ENCODE measurements at regions not wholly inside any gene's neighbourhood (a gene's known extent, or its start where the extent isn't known, plus 50 kb on each side); places are given as distances from the start of the nearest gene placed in this dataset.
"Not testable (repeated sequence)": the region's sequence is repeated elsewhere in the genome, so short reads cannot be mapped to it uniquely, and the experiment has no call there.

DNA sequence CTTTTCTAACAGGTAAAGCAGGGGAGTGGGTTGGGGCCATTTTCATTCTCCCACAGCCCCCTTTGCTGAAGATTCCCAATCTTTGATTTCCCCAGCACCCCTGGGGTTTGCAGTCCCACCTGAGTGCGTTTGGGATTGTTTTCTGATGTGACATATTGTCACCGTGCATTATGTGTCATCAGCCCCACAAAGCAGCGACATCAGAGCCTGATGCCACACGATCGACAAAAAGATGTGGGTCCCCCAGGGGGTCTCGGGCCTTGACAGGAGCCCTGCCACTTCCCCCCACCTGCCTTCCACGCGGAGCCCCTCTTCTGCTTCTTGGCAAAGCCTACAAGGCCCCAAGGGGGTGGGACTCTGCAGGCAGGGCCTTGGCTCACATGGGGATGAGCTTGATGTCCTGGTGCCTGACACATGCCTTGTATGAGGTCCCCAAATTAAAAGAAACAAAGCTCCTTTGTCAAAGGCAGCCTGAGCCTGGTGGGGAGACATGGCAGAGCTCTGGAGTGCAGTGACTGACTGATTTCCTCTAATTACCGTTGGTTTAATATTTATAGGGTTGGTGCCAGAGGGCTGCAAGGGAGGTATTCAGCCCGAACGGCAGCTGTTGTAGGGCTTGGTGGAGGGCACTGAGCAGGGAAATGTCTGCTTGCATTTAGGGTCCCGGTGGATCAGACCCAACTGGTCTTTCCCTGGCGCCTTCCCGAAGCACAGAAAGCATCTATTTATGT is 149.2 kb downstream of the MIAT start:
- DNase-seq (ENCODE audit: low read depth in 2 of 2) = no peak

- DNase-seq (ENCODE audit: low read depth in 2 of 2) = no peak
These were observed 154.2 kb downstream of the MIAT start for GRCh38 chr22:26811647-26811992.

- no peak for DNase-seq (ENCODE audit: low read depth in 2 of 2)
These were observed 155.3 kb downstream of the MIAT start for GRCh38 chr22:26812731-26813130.

DNA sequence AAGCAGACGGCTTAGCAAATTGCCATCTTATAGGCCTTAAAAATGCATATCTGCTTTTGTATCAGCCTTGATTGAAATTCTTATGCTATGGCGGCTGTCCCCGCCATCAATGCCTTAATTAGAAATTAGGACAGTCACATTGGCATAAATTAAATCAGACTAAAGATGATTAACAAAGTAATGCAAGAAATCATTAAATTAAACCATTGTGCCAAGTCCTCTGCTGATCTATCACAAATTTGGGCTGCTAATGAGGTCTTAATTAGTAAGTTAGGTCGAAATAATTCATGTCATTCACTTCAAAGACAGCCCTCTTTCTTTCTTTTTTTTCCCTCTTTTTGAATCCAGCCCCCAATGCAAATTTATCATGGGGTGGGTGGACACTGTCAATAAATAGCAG is 159.3 kb downstream of the MIAT start:
- DNase-seq (ENCODE audit: low read depth in 2 of 2) = no peak

- no peak for DNase-seq (ENCODE audit: low read depth in 2 of 2)
These were observed 160.5 kb downstream of the MIAT start for GRCh38 chr22:26817926-26818325.

DNA sequence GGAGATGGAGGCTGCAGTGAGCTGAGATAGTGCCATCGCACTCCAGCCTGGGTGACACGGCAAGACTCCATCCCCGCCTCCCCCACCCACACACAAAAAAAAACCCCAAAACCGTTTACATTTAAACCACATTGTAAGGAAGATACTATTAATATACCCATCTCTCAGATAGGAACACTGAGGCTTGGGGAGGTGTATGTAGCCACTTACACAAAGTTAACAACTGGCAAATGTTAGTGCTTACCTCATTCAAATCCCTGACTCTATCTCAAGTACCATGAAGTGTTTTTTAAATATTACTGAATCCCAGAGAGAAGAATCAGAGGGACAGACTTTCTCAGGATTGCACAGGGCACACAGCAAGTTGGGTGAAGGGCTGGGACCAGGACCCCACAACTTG is 164.5 kb downstream of the MIAT start:
- DNase-seq (ENCODE audit: low read depth in 2 of 2) = no peak

DNA sequence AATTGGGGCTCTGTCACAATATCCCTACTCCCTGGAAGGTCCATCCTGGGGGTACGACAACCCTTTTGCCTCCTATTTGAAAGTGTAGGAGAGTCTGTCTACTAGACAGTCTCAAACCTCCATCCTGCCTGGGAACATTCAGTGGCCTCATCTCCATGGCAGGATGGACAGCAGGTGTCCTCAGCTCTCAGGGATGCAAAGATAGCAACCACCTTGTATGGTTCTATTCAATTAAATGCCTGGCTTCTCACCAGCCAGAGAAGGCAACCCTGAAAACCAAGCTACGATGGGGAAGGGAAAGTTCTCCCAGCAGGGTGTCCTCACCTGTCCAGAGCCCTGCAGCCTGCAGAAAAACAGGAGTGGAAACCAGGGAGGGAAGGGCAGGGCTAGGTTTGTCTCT is 164.9 kb downstream of the MIAT start:
- DNase-seq (ENCODE audit: low read depth in 2 of 2) = no peak

- DNase-seq (ENCODE audit: low read depth in 2 of 2) = no peak
These were observed 166.6 kb downstream of the MIAT start for GRCh38 chr22:26823966-26824365.

GRCh38 chr22:26825960-26826935 is 168.9 kb downstream of the MIAT start:
- DNase-seq (ENCODE audit: low read depth in 2 of 2) = no peak

DNA sequence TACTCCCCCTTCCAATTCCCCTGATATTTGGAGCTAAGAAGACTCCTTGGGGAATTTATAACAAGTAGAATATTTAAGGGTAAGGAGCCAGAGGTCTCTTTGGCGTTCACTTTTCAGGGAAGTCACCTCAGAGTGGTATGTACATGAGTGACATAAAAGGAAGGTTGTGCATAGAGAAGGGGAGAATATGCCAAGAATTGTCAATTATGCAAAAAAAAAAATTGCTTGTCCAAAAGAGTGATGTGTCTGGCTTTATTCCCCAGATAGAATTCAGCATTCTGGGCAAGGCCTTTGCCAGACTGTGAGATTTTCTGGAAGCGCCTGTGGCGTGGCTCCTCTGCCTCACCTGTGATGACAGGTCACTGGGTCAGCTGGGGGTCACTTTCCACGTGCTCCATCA is 170.2 kb downstream of the MIAT start:
- DNase-seq (ENCODE audit: low read depth in 2 of 2) = no peak

DNA sequence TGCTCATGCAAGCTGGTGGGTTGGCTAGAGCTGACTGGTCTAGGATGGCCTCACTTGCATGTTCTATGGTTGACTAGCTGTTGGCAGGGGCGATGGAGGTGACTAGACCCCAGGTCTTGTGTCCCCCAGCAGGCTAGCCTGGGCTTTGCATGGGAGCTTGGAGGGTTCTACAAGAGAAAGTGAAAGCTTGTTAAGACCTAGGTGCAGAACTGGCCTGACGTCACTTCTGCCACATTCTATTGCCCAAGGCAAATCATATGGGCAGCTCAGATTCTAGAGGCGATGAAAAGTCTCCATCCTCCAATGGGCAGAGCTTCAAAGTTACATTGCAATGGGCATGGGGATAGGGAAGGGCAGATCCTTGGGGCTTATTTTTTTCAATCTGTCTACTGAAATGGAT is 170.9 kb downstream of the MIAT start:
- DNase-seq (ENCODE audit: low read depth in 2 of 2) = no peak

DNA sequence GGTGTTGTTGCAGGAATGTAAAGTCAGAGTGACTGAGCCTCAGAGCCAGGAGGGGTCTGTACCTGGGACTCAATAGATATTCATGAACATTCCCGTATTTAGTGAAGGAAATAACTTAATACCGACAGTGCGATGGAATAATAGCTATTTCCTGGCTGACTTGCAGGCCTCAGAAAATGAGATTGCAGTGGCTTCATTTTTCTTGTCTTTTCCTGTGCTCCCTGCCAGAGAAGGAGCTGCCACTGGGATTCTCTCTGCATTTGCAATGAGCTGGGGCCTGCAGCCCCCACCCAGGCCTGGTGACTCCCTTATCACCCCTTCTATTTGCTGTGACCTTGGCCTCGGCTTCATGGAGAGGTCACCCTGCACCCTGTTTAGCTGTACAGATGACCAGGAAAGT is 173.4 kb downstream of the MIAT start:
- no peak for DNase-seq (ENCODE audit: low read depth in 2 of 2)

- no peak for DNase-seq (ENCODE audit: low read depth in 2 of 2)
These were observed 177.6 kb downstream of the MIAT start for GRCh38 chr22:26835023-26835422.

GRCh38 chr22:26835929-26836528 is 178.6 kb downstream of the MIAT start:
- DNase-seq (ENCODE audit: low read depth in 2 of 2) = peak; percentile 38 to 44

GRCh38 chr22:26837784-26838470 is 180.5 kb downstream of the MIAT start:
- no peak for DNase-seq (ENCODE audit: low read depth in 2 of 2)

DNA sequence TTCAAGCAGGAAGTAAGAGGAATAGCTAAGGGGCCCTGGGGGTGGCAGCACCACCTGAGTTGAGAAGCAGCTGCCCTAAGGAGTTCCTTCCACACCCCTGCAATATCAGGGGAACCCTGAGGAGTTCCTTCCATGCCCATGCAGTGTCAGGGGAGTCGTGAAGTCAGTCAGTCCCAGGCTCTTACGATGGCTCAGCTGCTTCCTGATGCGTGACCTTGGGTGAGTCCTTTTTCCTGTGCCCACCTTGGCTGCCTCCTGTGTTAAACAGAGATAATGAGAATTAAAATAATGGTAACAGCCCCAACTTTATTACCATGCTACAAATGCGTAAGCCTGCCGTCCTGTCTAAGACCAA is 181.1 kb downstream of the MIAT start:
- no peak for DNase-seq (ENCODE audit: low read depth in 2 of 2)

GRCh38 chr22:26839216-26839615 is 181.8 kb downstream of the MIAT start:
- DNase-seq (ENCODE audit: low read depth in 2 of 2) = no peak

DNA sequence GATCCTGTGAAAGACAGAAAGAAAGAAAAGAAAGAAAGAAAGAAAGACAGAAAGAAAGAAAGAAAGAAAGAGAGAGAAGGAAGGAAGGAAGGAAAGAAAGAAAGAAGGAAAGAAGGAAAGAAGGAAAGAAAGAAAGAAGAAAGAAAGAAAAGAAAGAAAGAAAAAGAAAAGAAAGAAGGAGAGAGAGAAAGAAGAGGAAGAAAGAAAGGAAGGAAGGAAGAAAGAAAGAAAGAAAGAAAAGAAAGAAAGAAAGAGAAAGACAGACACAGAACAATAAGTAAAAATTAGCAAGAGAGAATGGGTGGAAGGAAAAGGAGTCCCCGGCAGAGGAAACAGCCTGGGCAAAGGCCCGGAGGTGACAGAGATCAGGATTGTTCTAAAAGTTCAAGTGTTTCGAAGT is 183.4 kb downstream of the MIAT start:
- DNase-seq (ENCODE audit: low read depth in 2 of 2) = not testable (repeated sequence)

DNA sequence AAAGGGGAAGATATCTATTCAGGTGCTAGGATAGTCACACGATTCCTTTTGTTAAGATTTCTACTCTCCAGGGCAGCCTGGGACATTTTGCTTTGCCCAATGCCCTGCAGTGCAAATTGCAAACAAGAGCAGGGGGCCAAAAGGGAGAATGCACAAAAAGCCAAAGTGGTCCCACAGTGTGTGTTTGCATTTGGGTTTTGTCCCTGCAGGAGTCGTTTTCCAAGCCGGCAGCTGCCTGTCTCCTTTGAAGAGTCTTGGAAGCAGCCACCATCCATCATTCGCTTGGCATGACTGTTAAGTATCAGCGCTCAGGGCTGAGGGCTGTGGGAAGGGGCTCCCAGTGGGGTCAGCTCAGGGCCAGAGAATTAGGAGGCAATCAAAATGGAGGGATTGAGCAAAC is 184.7 kb downstream of the MIAT start:
- no peak for DNase-seq (ENCODE audit: low read depth in 2 of 2)

GRCh38 chr22:26845021-26845743 is 187.8 kb downstream of the MIAT start:
- DNase-seq (ENCODE audit: low read depth in 2 of 2) = no peak

DNA sequence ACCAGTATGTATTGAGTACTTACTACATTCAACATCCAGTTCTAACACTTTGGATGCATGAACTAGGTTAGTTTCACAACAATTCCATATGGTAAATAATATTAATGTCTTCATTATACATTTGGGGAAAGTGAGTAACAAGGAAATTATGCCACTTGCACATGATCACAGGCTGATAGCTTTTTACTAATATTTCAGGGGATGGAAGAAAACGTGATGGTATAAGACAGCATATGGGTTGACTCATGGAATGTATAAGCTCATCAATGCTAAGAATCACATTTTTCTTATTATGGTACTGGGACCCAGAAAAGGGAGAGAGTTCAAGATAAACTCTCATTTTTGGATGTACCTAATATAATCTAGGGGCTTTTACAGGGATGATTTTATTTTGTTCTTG is 188.7 kb downstream of the MIAT start:
- DNase-seq (ENCODE audit: low read depth in 2 of 2) = no peak

- no peak for DNase-seq (ENCODE audit: low read depth in 2 of 2)
These were observed 189.3 kb downstream of the MIAT start for GRCh38 chr22:26846645-26847044.
